ENCODE measurements at regions not wholly inside any gene's neighbourhood (a gene's known extent, or its start where the extent isn't known, plus 50 kb on each side); places are given as distances from the start of the nearest gene placed in this dataset.

DNA sequence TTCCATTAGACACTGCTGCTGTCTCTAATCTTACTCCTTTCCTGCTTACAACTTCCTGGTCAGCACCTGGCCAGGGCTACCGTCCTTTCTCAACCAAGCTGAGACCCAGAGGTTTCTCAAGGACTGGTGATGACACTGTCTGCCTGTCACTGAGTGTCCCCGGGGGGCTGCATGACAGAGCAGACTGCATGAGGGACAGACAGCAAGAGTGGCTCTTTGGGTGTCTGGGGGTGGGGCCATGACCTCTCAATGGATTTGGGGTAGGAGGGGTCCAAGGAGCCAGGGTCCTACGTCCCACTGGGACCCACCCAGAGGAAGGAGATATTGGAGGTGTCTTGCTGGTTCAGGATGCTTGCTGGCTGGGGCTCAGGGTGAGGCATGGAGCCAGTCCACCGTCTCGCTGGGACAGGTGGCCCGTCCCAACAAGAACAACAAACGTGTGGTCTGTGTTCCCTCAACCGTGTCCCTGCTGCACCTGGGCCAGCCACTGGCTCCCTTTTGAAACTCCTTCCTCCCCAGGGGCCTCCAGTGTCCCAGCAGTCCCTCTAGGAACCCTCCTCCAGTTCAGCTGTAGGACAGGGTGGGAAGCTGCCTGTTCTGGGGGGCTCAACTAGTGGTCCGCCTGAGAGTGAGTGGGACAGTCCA is 344.6 kb upstream of the AJAP1 start:
- DNase-seq (ENCODE audit: low read depth, low spot score) = no peak
- H3K4me3 ChIP-seq (ENCODE audit: low read length) = no peak overlapping the region

DNA sequence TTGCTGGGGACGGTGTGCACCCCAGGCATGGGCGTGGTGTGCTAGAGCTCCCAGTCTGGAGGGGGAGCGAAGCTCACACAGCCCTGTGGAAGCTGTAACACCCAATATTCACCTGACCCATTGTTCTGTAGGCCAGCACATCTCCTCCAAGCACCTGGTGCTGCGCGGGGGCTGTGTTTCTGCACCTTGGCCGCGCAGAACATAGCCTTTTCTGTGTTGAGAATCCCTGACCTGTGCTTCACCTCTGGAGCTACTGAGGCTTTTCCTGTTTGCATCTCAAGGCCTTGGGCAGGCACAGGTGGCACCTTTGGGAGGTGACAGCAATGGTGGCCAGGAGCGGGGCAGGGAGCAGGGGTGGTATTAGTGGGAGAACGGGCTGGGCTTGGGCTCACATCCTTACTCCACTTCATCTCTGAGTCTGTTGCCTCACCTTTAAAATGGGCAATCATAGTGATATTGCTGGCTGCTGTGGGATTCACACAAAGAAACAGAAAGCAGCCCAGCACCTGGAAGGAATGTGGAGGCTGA is 343.9 kb upstream of the AJAP1 start:
- DNase-seq (ENCODE audit: low read depth, low spot score) = no peak
- no peak overlapping the region for H3K4me3 ChIP-seq (ENCODE audit: low read length)

DNA sequence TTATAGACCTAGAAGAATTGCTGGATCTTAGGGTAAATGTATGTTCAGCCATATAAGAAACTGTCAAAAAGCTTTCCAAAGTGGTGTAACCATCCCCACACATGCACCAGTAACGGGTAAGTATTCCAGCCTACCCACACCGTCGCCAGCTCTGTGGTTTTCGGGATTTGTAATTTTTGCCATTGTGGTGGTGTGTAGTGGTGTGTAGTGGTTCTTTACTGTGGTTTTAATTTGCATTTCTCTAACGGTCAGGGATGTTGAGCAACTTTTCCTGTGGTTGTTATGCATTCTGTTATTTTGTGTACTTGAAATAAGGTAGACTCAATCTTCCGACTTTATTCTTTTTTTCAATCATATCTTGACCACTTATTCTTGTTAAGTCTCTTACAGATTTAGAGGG is 342.4 kb upstream of the AJAP1 start:
- no peak overlapping the region for H3K4me3 ChIP-seq (ENCODE audit: low read length)
- DNase-seq (ENCODE audit: low read depth, low spot score) = no peak

DNA sequence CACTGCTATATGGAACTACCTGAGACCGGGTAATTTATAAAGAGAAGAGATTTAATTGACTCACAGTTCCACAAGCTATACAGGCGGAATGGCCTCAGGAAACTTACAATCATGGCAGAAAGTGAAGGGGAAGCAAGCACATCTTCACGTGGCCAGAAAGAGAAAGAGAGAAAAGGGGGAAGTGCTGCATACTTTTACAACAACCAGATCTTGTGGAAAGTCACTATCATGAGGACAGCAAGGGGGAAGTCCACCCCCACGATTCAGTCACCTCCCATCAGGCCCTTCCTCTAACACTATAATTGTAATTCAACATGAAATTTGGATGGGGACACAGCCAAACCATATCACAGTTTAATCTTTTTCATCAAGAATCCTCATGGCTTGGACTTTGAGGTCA is 339.2 kb upstream of the AJAP1 start:
- H3K4me3 ChIP-seq (ENCODE audit: low read length) = no peak overlapping the region
- DNase-seq (ENCODE audit: low read depth, low spot score) = no peak

DNA sequence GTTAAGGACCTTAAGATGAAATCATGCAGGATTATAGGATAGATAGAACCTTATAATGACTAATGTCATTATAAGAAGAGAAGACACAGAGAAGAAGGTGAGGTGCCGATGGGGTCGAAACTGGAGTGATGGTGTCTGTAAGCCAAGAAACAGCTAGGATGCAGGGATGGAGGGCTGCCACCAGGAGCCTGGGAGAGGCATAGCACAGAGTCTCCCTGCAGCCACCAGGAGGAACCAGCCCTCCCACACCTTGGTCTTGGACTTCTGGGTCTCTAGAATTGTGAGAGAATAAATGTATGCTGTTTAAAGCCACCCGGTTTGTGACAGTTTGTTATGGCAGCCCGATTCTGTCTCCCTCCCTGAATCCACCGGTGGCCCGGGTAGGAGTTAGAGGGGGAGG is 337.2 kb upstream of the AJAP1 start:
- no peak overlapping the region for H3K4me3 ChIP-seq (ENCODE audit: low read length)
- no peak for DNase-seq (ENCODE audit: low read depth, low spot score)

DNA sequence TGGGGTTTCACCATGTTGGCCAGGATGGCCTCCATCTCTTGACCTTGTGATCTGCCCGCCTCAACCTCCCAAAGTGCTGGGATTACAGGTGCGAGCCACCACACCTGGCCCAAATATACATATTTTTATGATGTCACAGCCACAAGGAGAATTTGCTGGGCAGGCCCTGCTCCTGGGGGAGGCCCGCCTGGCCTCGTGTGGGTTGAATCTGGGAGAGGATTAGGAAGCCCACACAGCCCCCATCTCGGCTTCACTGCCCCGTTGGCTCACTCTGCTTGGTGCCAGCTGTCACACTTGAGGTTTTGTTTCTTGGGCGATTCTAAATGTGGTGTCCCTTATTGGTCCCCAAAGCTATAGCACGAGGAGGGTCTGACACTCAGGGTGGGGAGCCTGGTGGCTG is 335.7 kb upstream of the AJAP1 start:
- H3K4me3 ChIP-seq (ENCODE audit: low read length) = no peak overlapping the region
- DNase-seq (ENCODE audit: low read depth, low spot score) = no peak

DNA sequence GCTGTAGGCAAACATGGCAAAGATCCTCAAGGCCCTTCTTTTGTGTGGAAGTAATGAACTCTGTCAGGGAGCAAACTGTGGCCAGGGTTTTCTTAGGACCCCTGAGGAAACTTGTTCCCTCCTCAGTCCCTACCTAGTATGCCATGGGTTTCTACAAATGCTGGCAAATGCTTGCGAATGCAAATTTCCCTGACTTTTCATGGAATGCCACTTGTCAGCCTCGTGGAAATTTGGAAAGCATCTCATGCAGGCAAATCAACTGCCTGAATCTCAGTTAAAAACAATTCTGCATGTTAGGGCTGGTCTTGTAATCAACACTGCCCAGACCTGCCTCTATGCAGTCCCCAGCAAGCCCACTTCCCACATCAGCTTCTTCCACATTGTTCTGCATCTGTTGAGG is 334.9 kb upstream of the AJAP1 start:
- DNase-seq (ENCODE audit: low read depth, low spot score) = no peak
- H3K4me3 ChIP-seq (ENCODE audit: low read length) = no peak overlapping the region

DNA sequence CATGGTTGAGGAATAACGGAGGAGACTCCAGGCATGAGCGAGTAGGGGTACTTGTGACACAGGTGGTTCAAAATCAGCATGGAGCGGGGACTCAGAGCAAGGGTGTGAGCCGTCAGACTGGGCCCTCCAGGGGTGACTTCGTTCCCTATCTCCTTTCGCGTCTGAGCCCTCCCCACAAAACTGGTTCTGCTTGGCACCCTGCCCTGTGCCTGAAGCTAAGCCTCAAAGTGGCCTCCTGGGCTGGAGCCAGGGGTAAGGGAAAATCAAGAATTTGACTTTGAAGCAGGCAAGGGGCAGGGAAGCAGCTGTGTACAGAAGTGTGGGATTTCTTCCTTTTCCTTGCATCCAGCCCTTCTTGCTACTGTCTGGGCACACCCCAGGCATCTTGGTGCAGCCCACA is 331.5 kb upstream of the AJAP1 start:
- H3K4me3 ChIP-seq (ENCODE audit: low read length) = no peak overlapping the region
- no peak for DNase-seq (ENCODE audit: low read depth, low spot score)

DNA sequence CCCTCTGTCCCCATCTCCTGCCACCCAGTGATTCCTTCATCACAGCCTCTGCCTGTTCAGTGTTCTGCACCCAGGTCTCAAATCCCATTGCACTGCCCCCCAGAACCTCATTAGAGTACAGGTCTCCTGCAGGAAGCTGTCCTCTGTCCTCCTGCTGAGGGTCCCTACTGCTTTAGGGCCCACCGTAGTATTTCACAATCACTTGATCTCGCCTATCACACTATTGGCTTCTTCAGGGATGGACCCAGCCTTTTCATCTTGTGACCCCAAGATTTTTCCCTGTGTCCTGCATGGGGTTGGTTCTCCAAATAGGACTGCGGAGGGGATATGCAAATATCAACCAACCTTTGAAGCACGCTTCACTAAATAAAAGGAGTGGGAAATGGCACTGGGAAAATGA is 331.1 kb upstream of the AJAP1 start:
- H3K4me3 ChIP-seq (ENCODE audit: low read length) = no peak overlapping the region
- no peak for DNase-seq (ENCODE audit: low read depth, low spot score)

DNA sequence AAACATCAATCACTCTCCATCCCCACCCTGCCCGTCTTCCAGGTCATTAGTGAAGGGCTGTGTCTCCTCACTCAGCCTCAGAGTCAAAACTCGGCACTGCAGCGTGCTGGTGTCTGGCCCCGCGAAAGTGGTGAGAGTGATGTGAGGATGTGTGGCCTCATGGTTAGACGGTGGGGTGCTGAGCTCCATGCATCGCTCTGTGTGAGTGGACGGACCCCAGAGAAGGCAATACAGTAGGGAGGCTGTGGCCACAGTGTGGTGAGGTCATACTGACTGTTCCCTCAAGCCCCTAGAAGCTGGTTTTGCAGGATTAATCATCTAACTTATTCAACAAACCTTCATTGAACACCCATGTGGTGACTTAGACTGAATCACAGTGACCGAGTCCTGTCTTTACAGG is 329.9 kb upstream of the AJAP1 start:
- no peak for DNase-seq (ENCODE audit: low read depth, low spot score)
- no peak overlapping the region for H3K4me3 ChIP-seq (ENCODE audit: low read length)

DNA sequence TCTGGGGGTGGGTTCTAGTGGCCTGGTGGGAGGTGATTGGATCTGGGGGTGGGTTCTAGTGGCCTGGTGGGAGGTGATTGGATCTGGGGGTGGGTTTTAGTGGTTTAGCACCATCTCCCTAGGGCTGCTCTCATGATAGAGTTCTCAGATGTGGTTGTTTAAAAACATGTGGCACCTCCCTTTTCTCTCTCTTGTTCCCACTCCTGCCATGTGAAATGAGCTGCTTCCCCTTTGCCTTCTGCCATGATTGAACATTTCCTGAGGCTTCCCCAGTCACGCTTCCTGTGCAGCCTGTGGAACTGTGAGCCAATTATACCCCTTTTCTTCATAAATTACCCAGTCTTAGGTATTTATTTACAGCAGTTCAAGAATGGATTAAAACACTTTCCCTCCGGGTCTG is 327.3 kb upstream of the AJAP1 start:
- no peak overlapping the region for H3K4me3 ChIP-seq (ENCODE audit: low read length)
- DNase-seq (ENCODE audit: low read depth, low spot score) = no peak

DNA sequence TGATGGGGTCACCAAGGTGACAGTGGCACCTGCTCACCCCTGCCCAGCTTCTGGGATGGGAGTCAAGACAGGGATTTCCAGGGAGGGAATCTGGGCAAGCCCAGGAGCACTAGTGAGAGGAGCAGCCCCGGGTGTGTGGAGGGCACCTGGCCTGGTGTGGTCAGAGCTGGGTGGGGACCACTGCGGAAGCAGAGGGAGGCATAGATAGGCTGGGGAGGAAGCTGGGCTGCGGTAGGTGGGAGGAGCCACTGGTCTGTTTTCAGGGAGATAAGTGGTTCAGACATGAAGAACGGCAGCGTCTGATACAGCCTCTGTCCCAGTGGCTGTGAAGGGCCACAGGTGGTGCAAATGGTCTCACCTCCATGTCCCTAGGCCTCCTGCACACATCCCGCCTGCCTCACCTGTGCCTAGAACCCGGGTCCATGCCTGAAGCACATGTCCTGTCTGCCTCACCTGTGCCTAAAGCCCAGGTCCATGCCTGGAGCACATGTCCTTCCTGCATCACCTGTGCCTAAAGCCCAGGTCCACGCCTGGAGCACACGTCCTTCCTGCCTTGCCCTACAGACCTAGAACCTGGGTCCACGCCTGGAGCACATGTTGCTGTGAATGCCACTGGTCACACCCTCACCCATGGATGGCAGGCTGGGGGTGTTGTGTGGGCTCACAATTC is 325.9 kb upstream of the AJAP1 start:
- no peak for DNase-seq (ENCODE audit: low read depth, low spot score)

DNA sequence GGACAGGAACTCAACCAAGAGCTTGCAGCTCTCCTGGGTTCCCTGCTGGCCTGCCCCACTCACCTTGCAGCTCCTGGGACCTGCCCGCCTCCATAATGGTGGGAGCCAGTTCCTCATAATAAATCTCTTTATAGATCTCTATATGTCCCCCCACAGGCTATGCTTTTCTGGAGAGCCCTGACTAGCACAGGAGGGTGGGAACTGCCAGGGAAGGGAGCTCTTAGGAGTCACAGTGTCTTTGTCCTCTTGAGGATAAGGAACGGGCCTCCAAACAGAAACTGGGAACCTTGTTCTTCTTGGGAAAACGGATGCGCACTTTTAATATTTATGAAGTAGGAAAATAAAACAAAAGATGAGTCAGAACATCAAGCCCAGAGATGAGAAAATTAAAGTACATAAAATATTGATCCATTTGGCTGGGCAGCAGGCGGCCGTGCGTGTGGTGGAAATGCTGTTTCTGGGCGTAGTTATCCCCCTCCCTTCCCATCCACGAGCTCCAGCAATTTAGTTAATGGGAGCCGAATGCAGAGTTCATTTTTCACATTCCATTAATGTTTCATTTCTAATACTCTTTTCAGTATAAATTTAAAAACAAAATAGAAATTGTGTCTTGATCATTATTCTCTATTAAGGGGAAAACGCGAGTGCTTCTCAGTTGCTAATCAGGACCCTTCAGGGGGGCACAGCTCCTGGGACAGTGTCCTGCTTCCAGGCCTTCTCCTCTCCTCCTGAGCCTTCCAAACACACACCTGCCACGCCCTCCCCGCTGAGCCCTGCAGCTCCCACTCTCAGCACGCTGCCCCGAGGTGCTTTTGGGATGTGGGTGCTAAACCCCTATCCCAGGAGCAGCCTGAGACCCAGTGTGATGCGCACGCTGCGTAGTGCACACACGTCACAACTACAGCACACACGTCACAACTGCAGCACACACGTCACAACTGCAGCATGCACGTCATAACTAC is 323.3 kb upstream of the AJAP1 start:
- H3K4me3 ChIP-seq (ENCODE audit: low read length) = no peak overlapping the region
- DNase-seq (ENCODE audit: low read depth, low spot score) = no peak

More for the DNA sequence above, 325.9 kb upstream of the AJAP1 start:
- no peak overlapping the region for H3K4me3 ChIP-seq (ENCODE audit: low read length)

DNA sequence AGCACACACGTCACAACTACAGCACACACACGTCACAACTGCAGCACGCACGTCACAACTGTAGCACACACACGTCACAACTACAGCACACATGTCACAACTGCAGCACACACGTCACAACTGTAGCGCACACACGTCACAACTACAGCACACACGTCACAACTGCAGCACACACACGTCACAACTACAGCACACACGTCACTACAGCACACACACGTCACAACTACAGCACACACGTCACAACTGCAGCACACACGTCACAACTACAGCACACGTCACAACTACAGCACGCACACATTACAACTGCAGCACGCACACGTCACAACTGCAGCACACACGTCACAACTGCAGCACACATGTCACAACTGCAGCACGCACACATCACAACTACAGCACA is 322.6 kb upstream of the AJAP1 start:
- no peak for DNase-seq (ENCODE audit: low read depth, low spot score)
- H3K4me3 ChIP-seq (ENCODE audit: low read length) = no peak overlapping the region

DNA sequence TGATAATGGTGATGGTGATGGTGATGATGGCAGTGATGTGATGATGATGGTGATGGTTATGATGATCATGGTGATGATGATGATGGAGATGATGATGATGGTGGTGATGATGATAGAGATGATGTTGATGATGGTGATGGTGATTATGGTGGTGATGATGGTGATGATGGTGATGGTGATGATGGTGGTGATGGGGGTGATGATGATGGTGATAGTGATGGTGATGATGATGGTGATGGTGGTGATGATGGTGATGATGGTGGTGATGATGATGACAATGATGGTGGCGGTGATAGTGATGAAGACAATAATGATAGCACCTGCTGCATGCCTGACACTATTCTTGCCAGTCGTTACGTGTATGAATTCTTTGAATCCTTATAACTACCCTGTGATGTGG is 317.9 kb upstream of the AJAP1 start:
- no peak overlapping the region for H3K4me3 ChIP-seq (ENCODE audit: low read length)
- no peak for DNase-seq (ENCODE audit: low read depth, low spot score)

DNA sequence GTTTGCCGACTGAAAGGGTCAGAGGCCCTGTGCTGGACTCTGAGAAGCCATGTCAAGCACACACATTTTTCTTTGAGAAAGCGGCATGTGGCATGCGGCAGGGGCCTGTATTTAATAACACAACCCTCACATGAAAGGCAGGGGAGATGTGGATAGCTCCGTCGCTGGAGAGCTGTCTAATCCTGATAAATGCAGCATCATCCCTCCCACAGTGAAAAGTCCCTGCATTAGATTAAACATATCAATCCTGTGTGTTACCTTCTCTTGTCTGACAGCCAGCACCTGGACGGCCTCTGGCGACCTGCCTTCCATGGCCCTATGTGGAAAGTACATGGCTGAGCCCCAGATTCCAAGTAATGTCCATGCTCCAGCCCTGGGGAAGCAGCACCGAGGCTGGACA is 313.0 kb upstream of the AJAP1 start:
- no peak for DNase-seq (ENCODE audit: low read depth, low spot score)
- no peak overlapping the region for H3K4me3 ChIP-seq (ENCODE audit: low read length)

DNA sequence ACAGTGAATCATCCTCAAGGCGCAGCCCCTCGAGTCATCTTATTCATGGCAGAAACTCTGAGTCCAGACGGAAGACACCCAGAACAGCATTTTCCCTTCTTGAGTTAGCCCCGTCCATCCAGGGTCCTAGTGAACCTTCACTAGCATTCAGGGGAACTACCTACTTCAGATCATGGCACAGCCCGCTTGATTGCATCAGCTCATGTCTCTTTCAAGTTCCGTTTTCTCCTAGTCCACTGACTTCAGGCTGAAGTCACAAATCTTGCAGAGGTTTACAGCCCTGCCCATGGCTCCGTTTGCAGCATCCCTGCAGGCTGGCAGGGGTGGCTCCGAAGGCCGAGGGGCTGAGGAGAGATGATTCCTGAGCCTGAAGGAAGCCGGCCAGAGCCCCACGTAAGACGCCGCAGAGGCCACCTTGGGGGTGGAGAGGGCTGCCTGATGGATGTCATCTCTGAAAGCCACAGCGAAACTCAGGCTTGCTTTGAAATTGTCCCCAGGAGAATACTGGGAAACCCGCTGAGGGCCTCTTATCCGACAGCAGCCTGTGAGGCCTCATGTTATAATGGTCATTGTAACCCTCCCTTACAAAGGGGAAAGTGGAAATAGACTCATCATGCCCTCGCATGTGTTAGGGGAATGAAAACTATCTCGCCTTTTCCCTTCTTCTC is 310.2 kb upstream of the AJAP1 start:
- no peak for DNase-seq (ENCODE audit: low read depth, low spot score)

DNA sequence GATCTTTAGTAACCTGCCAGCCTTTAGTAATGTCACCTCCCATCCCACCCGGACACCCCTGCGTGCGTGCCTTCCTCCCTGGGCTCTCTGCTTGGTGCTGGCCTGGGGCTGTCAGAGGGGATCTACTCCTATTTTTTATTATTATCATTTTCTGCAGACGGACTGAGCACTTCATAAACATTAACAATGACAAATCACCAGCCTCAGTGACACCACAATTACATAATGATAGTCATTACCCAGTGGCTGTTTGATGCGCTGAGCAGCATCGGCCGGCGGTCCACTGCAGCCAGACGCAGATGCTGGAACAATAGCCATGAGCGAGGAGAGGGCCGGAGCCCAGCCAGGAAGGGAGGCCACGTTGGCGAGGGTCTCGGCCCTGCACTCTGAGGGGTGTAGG is 309.3 kb upstream of the AJAP1 start:
- no peak for DNase-seq (ENCODE audit: low read depth, low spot score)
- no peak overlapping the region for H3K4me3 ChIP-seq (ENCODE audit: low read length)

More for the DNA sequence above, 310.2 kb upstream of the AJAP1 start:
- no peak overlapping the region for H3K4me3 ChIP-seq (ENCODE audit: low read length)

DNA sequence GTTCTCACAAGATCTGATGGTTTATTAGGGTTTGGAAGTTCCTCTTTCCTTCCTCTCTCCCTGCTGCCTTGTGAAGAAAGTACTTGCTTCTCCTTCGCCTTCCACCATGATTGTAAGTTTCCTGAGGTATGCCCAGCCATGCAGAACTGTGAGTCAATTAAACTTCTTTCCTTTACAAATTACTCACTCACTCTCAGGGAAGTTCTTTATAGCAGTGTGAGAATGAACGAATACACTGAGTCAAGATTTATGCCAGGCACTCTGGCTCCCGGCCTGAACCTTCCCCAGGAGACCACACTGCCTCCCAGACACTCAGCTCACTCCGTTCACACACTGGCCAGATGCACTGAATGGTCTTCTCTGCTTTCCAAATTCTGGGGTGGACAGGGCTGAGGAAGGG is 308.3 kb upstream of the AJAP1 start:
- no peak overlapping the region for H3K4me3 ChIP-seq (ENCODE audit: low read length)
- no peak for DNase-seq (ENCODE audit: low read depth, low spot score)
